GM12891 (cell line): ENCODE measurements at regions not wholly inside any gene's neighbourhood (a gene's known extent, or its start where the extent isn't known, plus 50 kb on each side); places are given as distances from the start of the nearest gene placed in this dataset.

Experiments used
- DNase-seq: peaks from one replicate; pipeline ENCODE4 v3.0.0; 2011; ENCODE audit warnings: low spot score; ENCODE audit not compliant: insufficient read length
- FAIRE-seq: peaks from 2 replicates; lab custom pipeline; 2011; peaks lifted over from hg19 to GRCh38; lab: Jason Lieb, UNC
- PAX5 ChIP-seq: IDR thresholded peaks from 2 replicates; pipeline ENCODE4 v1.6.1; 2011; ENCODE audit warnings: low read length, moderate library complexity, mild to moderate bottlenecking; ENCODE audit not compliant: insufficient read depth, severe bottlenecking
- POLR2A ChIP-seq: IDR thresholded peaks from 2 replicates; pipeline ENCODE4 v1.6.1; 2011; ENCODE audit warnings: low read depth, low read length, control low read depth
- POLR2AphosphoS5 ChIP-seq: IDR thresholded peaks from 2 replicates; pipeline ENCODE4 v1.6.1; 2011; ENCODE audit warnings: low read depth, low read length, control low read depth
- POU2F2 ChIP-seq: IDR thresholded peaks from 2 replicates; pipeline ENCODE4 v1.6.1; 2011; ENCODE audit warnings: low read depth, mild to moderate bottlenecking, control low read depth, low read length, moderate library complexity
- SPI1 ChIP-seq: IDR thresholded peaks from 2 replicates; pipeline ENCODE4 v1.6.1; 2011; ENCODE audit warnings: low read depth, low read length, control low read depth
- TAF1 ChIP-seq: IDR thresholded peaks from 2 replicates; pipeline ENCODE4 v1.6.1; 2011; ENCODE audit warnings: low read depth, low read length, control low read depth

- DNase-seq: no peak
- TF ChIP-seq POLR2A (no peak), PAX5 (no peak), SPI1 (no peak), TAF1 (no peak), POU2F2 (no peak), POLR2AphosphoS5 (no peak)
- no peak for FAIRE-seq
Observed at GRCh38 chr16:79500866-79501265, 99.7 kb downstream of the MAF start.

DNA sequence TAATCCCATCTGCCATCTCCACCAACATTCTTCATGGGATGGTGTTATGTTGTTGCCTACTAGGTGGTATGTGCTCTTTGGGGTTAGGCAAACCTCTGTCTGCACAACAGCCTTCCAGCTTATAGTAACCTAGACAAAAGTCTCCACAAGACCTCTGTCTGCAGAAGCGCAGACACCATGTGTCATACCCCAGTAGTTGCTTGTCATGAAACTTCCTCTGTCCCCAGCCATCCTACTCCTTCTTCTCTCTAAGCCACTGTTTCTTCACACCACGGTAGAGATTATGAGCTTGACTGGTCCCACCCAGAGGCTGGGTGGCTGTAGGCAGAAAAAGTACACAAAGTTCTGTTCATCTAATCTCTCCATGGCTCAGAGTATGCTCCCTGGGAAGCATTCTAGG lies 100.3 kb downstream of the MAF start:
- DNase-seq: no peak
- FAIRE-seq: no peak
- TF ChIP-seq SPI1 (no peak), POU2F2 (no peak), TAF1 (no peak), POLR2AphosphoS5 (no peak), POLR2A (no peak), PAX5 (no peak)

DNA sequence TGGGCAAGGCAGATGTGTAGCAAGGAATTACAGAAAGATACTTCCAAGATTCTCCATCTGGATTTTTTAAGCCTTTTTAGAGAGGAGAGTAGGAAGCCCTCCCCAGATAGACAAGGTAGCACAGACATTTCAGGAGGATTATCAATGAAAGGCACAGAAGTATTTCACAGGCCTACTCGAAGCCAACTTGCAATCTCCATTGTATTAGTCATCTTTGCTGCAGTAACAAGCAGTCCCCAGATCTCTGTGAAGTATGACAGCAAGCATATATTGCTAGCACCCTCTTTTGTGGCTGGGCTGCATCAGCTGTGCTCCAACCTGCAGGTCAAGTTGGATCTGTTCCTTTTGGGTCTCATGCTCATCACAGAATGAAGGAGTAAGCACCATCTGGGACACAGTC lies 101.6 kb downstream of the MAF start:
- DNase-seq (no peak), FAIRE-seq (no peak)
- TF ChIP-seq POLR2A (no peak), PAX5 (no peak), TAF1 (no peak), POU2F2 (no peak), POLR2AphosphoS5 (no peak), SPI1 (no peak)

GRCh38 chr16:79497606-79498350 lies 102.8 kb downstream of the MAF start:
- TF ChIP-seq POU2F2: no peak
- no peak for FAIRE-seq

GRCh38 chr16:79493911-79494310 lies 106.6 kb downstream of the MAF start:
- DNase-seq: no peak
- no peak for TF ChIP-seq TAF1
- FAIRE-seq: no peak

More at GRCh38 chr16:79497606-79498350, 102.8 kb downstream of the MAF start:
- no peak for DNase-seq

GRCh38 chr16:79492036-79492435 lies 108.5 kb downstream of the MAF start:
- DNase-seq (no peak), FAIRE-seq (no peak)
- TF ChIP-seq TAF1 (no peak), SPI1 (no peak), POLR2A (no peak), PAX5 (no peak), POU2F2 (no peak), POLR2AphosphoS5 (no peak)

- TF ChIP-seq PAX5: no peak
- TF ChIP-seq TAF1: no peak
- TF ChIP-seq SPI1: no peak
- TF ChIP-seq POLR2AphosphoS5: no peak
- no peak for TF ChIP-seq POU2F2
- TF ChIP-seq POLR2A: no peak
- FAIRE-seq (no peak), DNase-seq (no peak)
Observed at GRCh38 chr16:79485020-79485419, 115.5 kb downstream of the MAF start.

GRCh38 chr16:79484237-79484636 lies 116.3 kb downstream of the MAF start:
- TF ChIP-seq POU2F2: no peak
- TF ChIP-seq TAF1: no peak
- no peak for TF ChIP-seq POLR2A
- TF ChIP-seq SPI1: no peak
- DNase-seq (no peak), FAIRE-seq (no peak)

DNA sequence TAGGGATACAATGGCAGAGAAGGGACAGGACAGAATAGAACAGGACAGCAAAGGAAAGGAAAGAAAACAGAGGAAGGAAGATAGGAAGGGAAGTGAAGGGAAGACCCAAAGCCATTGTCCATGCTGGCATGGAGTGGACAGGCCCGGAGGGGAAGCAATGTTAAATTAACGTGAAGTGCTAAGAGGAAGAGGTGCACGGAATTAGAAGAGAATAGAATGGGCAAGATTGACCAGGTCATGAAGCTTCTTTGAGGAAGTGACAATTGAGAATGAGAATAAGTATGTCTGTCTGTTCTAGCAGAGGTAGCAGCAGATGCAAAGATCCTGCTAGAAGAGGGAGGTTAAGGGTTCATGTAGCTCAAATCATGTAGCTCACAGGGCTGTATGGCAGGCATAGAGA lies 117.2 kb downstream of the MAF start:
- DNase-seq (no peak), FAIRE-seq (no peak)

GRCh38 chr16:79482011-79482410 lies 118.5 kb downstream of the MAF start:
- no peak for DNase-seq
- no peak for FAIRE-seq
- TF ChIP-seq TAF1 (no peak), POLR2AphosphoS5 (no peak), POU2F2 (no peak), SPI1 (no peak), PAX5 (no peak), POLR2A (no peak)

More for the DNA sequence above, 117.2 kb downstream of the MAF start:
- TF ChIP-seq PAX5 (no peak), POLR2A (no peak), POLR2AphosphoS5 (no peak), SPI1 (no peak), POU2F2 (no peak)
